NCI-H187 (cell line): ENCODE measurements at regions not wholly inside any gene's neighbourhood (a gene's known extent, or its start where the extent isn't known, plus 50 kb on each side); places are given as distances from the start of the nearest gene placed in this dataset.
"Not testable (repeated sequence)": the region's sequence is repeated elsewhere in the genome, so short reads cannot be mapped to it uniquely, and the experiment has no call there.

Experiments used
- DNase-seq, 2 experiments: peaks; one replicate each; lab custom pipeline; 2025; lab: John Stamatoyannopoulos, UW

- DNase-seq: no peak
Observed at GRCh38 chr13:104967836-104968630, 1567.4 kb downstream of the EFNB2 start.

- no peak for DNase-seq
Observed at GRCh38 chr13:104967376-104967775, 1568.1 kb downstream of the EFNB2 start.

- no peak for DNase-seq
Observed at GRCh38 chr13:104962411-104962810, 1573.1 kb downstream of the EFNB2 start.

- DNase-seq: no peak
Observed at GRCh38 chr13:104961246-104961645, 1574.2 kb downstream of the EFNB2 start.

- no peak for DNase-seq
Observed at GRCh38 chr13:104954210-104954609, 1581.3 kb downstream of the EFNB2 start.

- no peak for DNase-seq
Observed at GRCh38 chr13:104953588-104953987, 1581.9 kb downstream of the EFNB2 start.

- no peak for DNase-seq
Observed at GRCh38 chr13:104949840-104950740, 1585.4 kb downstream of the EFNB2 start.

GRCh38 chr13:104944176-104944575, 1591.3 kb downstream of the EFNB2 start:
- no peak for DNase-seq

GRCh38 chr13:104943331-104943730, 1592.1 kb downstream of the EFNB2 start:
- no peak for DNase-seq

- no peak for DNase-seq
Observed at GRCh38 chr13:104937881-104938280, 1597.6 kb downstream of the EFNB2 start.

GRCh38 chr13:104936304-104936703, 1599.2 kb downstream of the EFNB2 start:
- no peak for DNase-seq

- not testable (repeated sequence) for DNase-seq
Observed at GRCh38 chr13:104920513-104920912, 1614.9 kb downstream of the EFNB2 start.

- no peak for DNase-seq
Observed at GRCh38 chr13:104920091-104920490, 1615.4 kb downstream of the EFNB2 start.

GRCh38 chr13:104900191-104900817, 1635.2 kb downstream of the EFNB2 start:
- no peak for DNase-seq

- DNase-seq: no peak
Observed at GRCh38 chr13:104898484-104898883, 1637.0 kb downstream of the EFNB2 start.

- no peak for DNase-seq
Observed at GRCh38 chr13:104895521-104895920, 1639.9 kb downstream of the EFNB2 start.

- DNase-seq: no peak
Observed at GRCh38 chr13:104875038-104875754, 1660.3 kb downstream of the EFNB2 start.

- DNase-seq: no peak
Observed at GRCh38 chr13:104872153-104872552, 1663.3 kb downstream of the EFNB2 start.

GRCh38 chr13:104871456-104871855, 1664.0 kb downstream of the EFNB2 start:
- DNase-seq: no peak

GRCh38 chr13:104869501-104869900, 1666.0 kb downstream of the EFNB2 start:
- DNase-seq: no peak

- DNase-seq: no peak
Observed at GRCh38 chr13:104868806-104869205, 1666.7 kb downstream of the EFNB2 start.

- DNase-seq: no peak
Observed at GRCh38 chr13:104855581-104855980, 1679.9 kb downstream of the EFNB2 start.
